Thymus (tissue), 11 donors: ENCODE measurements at regions not wholly inside any gene's neighbourhood (a gene's known extent, or its start where the extent isn't known, plus 50 kb on each side); places are given as distances from the start of the nearest gene placed in this dataset.
"Not testable (repeated sequence)": the region's sequence is repeated elsewhere in the genome, so short reads cannot be mapped to it uniquely, and the experiment has no call there.

Experiments
- DNase-seq, 9 donors: peaks; one replicate each; pipeline ENCODE4 v3.0.0-alpha.2; 2013; ENCODE audit warnings: low spot score in 9 of 9, low read depth in 6 of 9, missing footprints in 1 of 9
- H3K27ac ChIP-seq, 2 donors: one replicate each; pipeline ENCODE4 v1.5.1; 2013; ENCODE audit warnings: control low read depth in 1 of 2, low read depth in 1 of 2, low read length in 1 of 2, mild to moderate bottlenecking in 1 of 2, moderate library complexity in 1 of 2
- H3K27me3 ChIP-seq, 2 donors: one replicate each; pipeline ENCODE4 v1.5.1; 2013; ENCODE audit warnings: low read length in 1 of 2; ENCODE audit not compliant: control insufficient read depth in 2 of 2, insufficient read depth in 1 of 2
- H3K36me3 ChIP-seq, 2 donors: one replicate each; pipeline ENCODE4 v1.5.1; 2013; ENCODE audit warnings: low read length in 1 of 2, mild to moderate bottlenecking in 1 of 2, moderate library complexity in 1 of 2; ENCODE audit not compliant: control insufficient read depth in 2 of 2, insufficient read depth in 2 of 2
- H3K4me1 ChIP-seq, 2 donors: one replicate each; pipeline ENCODE4 v1.5.1; 2013; ENCODE audit warnings: low read length in 2 of 2; ENCODE audit not compliant: control insufficient read depth in 2 of 2, insufficient read depth in 2 of 2
- H3K4me3 ChIP-seq, 2 donors: one replicate each; pipeline ENCODE4 v1.5.1; 2013; ENCODE audit warnings: low read length in 2 of 2, control low read depth in 1 of 2, mild to moderate bottlenecking in 1 of 2
- H3K9me3 ChIP-seq, 2 donors: one replicate each; pipeline ENCODE4 v1.5.1; 2013; ENCODE audit warnings: low read length in 1 of 2, mild to moderate bottlenecking in 1 of 2; ENCODE audit not compliant: control insufficient read depth in 2 of 2, insufficient read depth in 1 of 2
- WGBS: extraction: QIAGEN DNeasy Blood & Tissue Kit; methylation state at CpG from one replicate; pipeline ENCODE4 v1.1.7; 2013; 5-methylcytosine and 5-hydroxymethylcytosine counted together
- donor health status: healthy.

DNA sequence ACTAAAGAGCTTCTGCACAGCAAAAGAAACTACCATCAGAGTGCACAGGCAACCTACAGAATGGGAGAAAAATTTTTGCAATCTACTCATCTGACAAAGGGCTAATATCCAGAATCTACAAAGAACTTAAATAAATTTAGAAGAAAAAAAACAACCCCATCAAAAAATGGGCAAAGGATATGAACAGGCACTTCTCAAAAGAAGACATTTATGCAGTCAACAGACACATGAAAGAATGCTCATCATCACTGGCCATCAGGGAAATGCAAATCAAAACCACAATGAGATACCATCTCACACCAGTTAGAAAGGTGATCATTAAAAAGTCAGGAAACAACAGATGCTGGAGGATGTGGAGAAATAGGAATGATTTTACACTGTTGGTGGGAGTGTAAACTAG is 351.0 kb upstream of the PROX1 start:
- H3K27ac ChIP-seq, H3K4me3 ChIP-seq, DNase-seq, H3K36me3 ChIP-seq, H3K27me3 ChIP-seq, H3K4me1 ChIP-seq, H3K9me3 ChIP-seq: not testable (repeated sequence)

DNA sequence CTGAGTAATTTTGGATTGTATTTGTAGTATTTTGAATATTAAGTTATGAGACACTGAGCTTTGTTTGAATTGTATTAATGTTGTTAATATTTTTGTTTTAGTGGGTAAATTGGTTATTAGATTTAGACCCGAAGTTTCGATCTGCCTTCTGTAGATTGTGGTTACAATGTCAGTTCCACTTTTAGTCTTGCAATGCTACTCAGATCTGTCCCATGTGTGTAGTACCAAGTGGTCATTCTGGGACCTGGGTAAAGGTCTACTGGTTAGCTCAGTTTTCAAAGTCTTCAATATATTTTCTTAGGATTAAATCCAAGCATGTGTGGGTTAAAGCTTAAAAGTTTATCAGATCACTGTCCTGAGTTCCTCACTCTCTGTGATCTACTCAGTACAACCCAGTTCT is 346.5 kb upstream of the PROX1 start:
- no peaks in the 10 kb centered on the region for H3K27me3 ChIP-seq
- WGBS = 93% methylated on average over 2 of the region's 2 CpGs
- DNase-seq = no peak
- H3K36me3 ChIP-seq = no peaks in the 10 kb centered on the region
- H3K27ac ChIP-seq = no peak overlapping the region
- no peaks in the 10 kb centered on the region for H3K4me1 ChIP-seq
- H3K9me3 ChIP-seq = no peaks in the 10 kb centered on the region
- H3K4me3 ChIP-seq = no peak overlapping the region

- no peak for DNase-seq
- H3K27me3 ChIP-seq = no peaks in the 10 kb centered on the region
- no peaks in the 10 kb centered on the region for H3K4me1 ChIP-seq
- H3K9me3 ChIP-seq = no peaks in the 10 kb centered on the region
- no peaks in the 10 kb centered on the region for H3K36me3 ChIP-seq
- H3K4me3 ChIP-seq = no peak overlapping the region
- no peak overlapping the region for H3K27ac ChIP-seq
Observed at GRCh38 chr1:213643360-213643759, 344.4 kb upstream of the PROX1 start.

DNA sequence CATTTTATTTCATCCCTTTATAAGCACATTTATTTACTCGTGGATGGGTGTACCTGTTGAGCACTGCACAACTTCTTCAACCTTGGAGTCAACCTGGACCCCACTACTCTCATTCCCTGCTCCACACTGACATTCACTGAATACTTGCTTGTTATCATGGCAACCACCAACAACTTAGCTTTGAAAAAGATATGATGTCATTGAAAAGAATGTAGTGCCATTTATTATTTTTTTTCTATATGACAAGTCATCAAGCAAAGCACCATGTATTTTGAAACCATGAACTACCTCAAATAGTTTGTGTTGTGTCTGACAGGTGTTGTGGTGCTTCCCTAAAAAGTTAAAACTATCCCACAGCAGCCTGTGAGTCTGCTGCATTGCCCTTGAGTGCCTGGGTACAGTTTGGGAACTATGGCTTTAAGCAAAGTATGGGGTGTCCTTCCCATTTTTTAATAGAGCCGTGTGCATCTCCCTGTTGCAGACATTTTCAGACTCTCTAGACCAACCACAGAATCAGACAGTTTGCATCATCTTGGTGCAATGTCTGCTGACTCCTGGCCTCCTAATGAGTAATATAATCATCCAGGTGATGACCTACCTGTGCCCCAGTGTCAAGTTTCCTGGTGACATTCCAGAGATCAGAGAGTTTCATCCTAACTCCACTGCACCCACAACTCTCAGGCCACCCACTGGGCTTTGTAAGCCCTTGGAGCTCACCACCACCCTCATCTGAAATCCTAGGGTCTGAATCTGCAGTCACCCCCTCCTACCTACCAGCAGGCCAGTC is 339.7 kb upstream of the PROX1 start:
- no peak overlapping the region for H3K4me3 ChIP-seq
- H3K9me3 ChIP-seq = no peaks in the 10 kb centered on the region
- no peaks in the 10 kb centered on the region for H3K36me3 ChIP-seq
- H3K4me1 ChIP-seq = no peaks in the 10 kb centered on the region
- 61% methylated on average over 2 of the region's 2 CpGs for WGBS
- no peaks in the 10 kb centered on the region for H3K27me3 ChIP-seq
- no peak overlapping the region for H3K27ac ChIP-seq
- DNase-seq = no peak

DNA sequence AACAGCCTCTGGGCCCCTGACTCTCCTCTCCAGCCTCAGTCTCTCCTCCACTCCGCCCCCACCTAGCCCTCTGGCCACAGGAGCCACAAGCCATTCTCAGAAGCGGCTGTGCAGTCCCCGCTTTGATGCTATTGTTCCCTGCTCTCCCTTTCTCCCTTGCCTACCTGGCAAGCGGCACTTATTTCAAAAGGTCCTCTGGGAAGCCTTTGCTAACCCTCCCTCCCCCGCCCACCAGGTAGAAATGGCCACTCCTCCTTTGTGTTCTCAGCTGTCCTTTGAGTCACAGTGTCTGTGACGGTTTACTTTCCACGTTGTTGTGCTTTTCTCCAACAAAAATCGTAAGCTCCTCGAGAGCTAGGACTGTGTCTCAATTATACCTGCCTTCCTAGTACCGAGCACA is 338.4 kb upstream of the PROX1 start:
- no peaks in the 10 kb centered on the region for H3K36me3 ChIP-seq
- DNase-seq = no peak
- H3K4me3 ChIP-seq = no peak overlapping the region
- no peaks in the 10 kb centered on the region for H3K4me1 ChIP-seq
- no peak overlapping the region for H3K27ac ChIP-seq
- 88% methylated on average over 10 of the region's 10 CpGs for WGBS
- H3K27me3 ChIP-seq = no peaks in the 10 kb centered on the region
- no peaks in the 10 kb centered on the region for H3K9me3 ChIP-seq

GRCh38 chr1:213650603-213651002 is 337.2 kb upstream of the PROX1 start:
- H3K4me3 ChIP-seq = no peak overlapping the region
- H3K9me3 ChIP-seq = no peaks in the 10 kb centered on the region
- no peaks in the 10 kb centered on the region for H3K4me1 ChIP-seq
- H3K27ac ChIP-seq = no peak overlapping the region
- H3K36me3 ChIP-seq = no peaks in the 10 kb centered on the region
- no peak for DNase-seq
- H3K27me3 ChIP-seq = no peaks in the 10 kb centered on the region
- 77% methylated on average over 2 of the region's 2 CpGs for WGBS

GRCh38 chr1:213651077-213651476 is 336.7 kb upstream of the PROX1 start:
- Histone ChIP-seq H3K36me3 (no peaks in the 10 kb centered on the region), H3K27ac (no peak overlapping the region), H3K27me3 (no peaks in the 10 kb centered on the region), H3K4me1 (no peaks in the 10 kb centered on the region), H3K4me3 (no peak overlapping the region), H3K9me3 (no peaks in the 10 kb centered on the region)
- no peak for DNase-seq
- 75% methylated on average over 4 of the region's 4 CpGs for WGBS

DNA sequence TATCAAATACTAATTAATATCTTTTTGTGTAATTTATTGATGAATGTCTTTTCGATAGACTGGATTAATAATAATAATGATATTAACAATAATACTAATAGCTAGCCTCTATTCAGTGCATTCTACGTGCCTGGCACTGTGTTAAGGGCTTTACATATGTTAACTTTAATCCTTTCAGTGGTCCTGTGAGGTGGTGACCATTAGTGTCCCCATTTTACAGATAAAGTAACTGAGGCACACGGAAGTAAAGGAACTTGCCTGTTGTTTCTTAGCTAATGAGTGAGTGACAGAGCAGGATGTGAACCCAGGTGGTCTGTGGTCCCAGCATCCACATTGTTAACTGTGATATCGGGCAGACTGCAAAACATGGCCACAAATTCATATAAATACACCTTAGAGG is 335.7 kb upstream of the PROX1 start:
- Histone ChIP-seq H3K27ac (no peak overlapping the region), H3K9me3 (no peaks in the 10 kb centered on the region), H3K4me1 (no peaks in the 10 kb centered on the region), H3K36me3 (no peaks in the 10 kb centered on the region), H3K27me3 (no peaks in the 10 kb centered on the region), H3K4me3 (no peak overlapping the region)
- WGBS = 84% methylated on average over 4 of the region's 4 CpGs
- no peak for DNase-seq

- 75% methylated on average over 3 of the region's 3 CpGs for WGBS
- no peaks in the 10 kb centered on the region for H3K27me3 ChIP-seq
Observed at GRCh38 chr1:213656039-213656438, 331.7 kb upstream of the PROX1 start.

GRCh38 chr1:213656503-213656902 is 331.3 kb upstream of the PROX1 start:
- WGBS = 64% methylated on average over 3 of the region's 3 CpGs
- H3K27ac ChIP-seq = no peak overlapping the region
- DNase-seq = no peak
- no peaks in the 10 kb centered on the region for H3K27me3 ChIP-seq
- H3K36me3 ChIP-seq = no peaks in the 10 kb centered on the region
- H3K9me3 ChIP-seq = no peaks in the 10 kb centered on the region
- no peak overlapping the region for H3K4me3 ChIP-seq
- no peaks in the 10 kb centered on the region for H3K4me1 ChIP-seq

More at GRCh38 chr1:213656039-213656438, 331.7 kb upstream of the PROX1 start:
- no peak overlapping the region for H3K27ac ChIP-seq
- H3K9me3 ChIP-seq = no peaks in the 10 kb centered on the region
- no peak for DNase-seq
- H3K4me1 ChIP-seq = no peaks in the 10 kb centered on the region
- no peak overlapping the region for H3K4me3 ChIP-seq
- H3K36me3 ChIP-seq = no peaks in the 10 kb centered on the region
